Right lung (tissue), 2 donors: ENCODE measurements at regions not wholly inside any gene's neighbourhood (a gene's known extent, or its start where the extent isn't known, plus 50 kb on each side); places are given as distances from the start of the nearest gene placed in this dataset.

ENCODE experiments used
- DNase-seq, 2 donors: peaks; one replicate each; pipeline ENCODE4 v3.0.0-alpha.2; 2013

- DNase-seq = no peak
Observed at GRCh38 chr11:111148121-111148520, 97.4 kb upstream of the POU2AF2 start.

GRCh38 chr11:111137846-111138245 is 107.7 kb upstream of the POU2AF2 start:
- DNase-seq = no peak

GRCh38 chr11:111135778-111136570 is 109.6 kb upstream of the POU2AF2 start:
- DNase-seq = no peak

GRCh38 chr11:111135101-111135500 is 110.4 kb upstream of the POU2AF2 start:
- no peak for DNase-seq

- no peak for DNase-seq
Observed at GRCh38 chr11:111128076-111128870, 117.3 kb upstream of the POU2AF2 start.

- DNase-seq = peak in 1 of 2 donors; percentile 17
Observed at GRCh38 chr11:111124724-111125123, 120.8 kb upstream of the POU2AF2 start.

GRCh38 chr11:111123463-111124398 is 121.8 kb upstream of the POU2AF2 start:
- no peak for DNase-seq

- no peak for DNase-seq
Observed at GRCh38 chr11:111120696-111121302, 124.7 kb upstream of the POU2AF2 start.

GRCh38 chr11:111120161-111120560 is 125.4 kb upstream of the POU2AF2 start:
- no peak for DNase-seq

- peak; percentile 30 to 49 for DNase-seq
Observed at GRCh38 chr11:111119751-111120150, 125.8 kb upstream of the POU2AF2 start.

GRCh38 chr11:111115890-111116289 is 129.6 kb upstream of the POU2AF2 start:
- no peak for DNase-seq

- DNase-seq = no peak
Observed at GRCh38 chr11:111114091-111114490, 131.4 kb upstream of the POU2AF2 start.

GRCh38 chr11:111112614-111113013 is 132.9 kb upstream of the POU2AF2 start:
- DNase-seq = no peak

GRCh38 chr11:111107501-111107900 is 138.0 kb upstream of the POU2AF2 start:
- no peak for DNase-seq

- DNase-seq = no peak
Observed at GRCh38 chr11:111106641-111107040, 138.9 kb upstream of the POU2AF2 start.

GRCh38 chr11:111105566-111105965 is 140.0 kb upstream of the POU2AF2 start:
- no peak for DNase-seq

GRCh38 chr11:111104185-111104584 is 141.3 kb upstream of the POU2AF2 start:
- no peak for DNase-seq

GRCh38 chr11:111101881-111102280 is 143.6 kb upstream of the POU2AF2 start:
- no peak for DNase-seq

- no peak for DNase-seq
Observed at GRCh38 chr11:111099028-111099713, 146.4 kb upstream of the POU2AF2 start.

GRCh38 chr11:111098091-111098490 is 147.4 kb upstream of the POU2AF2 start:
- DNase-seq = no peak

- DNase-seq = peak in 1 of 2 donors; percentile 44
Observed at GRCh38 chr11:111097191-111097590, 148.3 kb upstream of the POU2AF2 start.
